ENCODE measurements at regions not wholly inside any gene's neighbourhood (a gene's known extent, or its start where the extent isn't known, plus 50 kb on each side); places are given as distances from the start of the nearest gene placed in this dataset.

DNA sequence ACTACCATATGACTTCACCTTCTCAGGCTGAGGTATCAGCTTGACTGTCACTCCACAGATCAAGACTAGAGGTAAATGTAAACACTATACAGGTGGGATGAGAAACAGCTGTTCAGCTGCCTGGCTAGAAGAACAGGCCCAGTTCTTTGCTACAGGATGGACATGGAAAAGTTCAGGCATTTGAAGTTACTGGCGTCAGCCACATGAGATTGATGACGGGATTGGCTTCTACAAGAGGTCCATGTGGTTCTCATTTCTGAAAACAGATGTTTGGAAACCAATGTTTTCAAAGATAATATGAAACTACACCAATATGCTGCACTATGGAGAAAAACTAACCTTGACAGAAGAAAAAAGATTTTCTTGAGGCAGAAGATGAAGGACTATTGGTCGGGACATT lies 324.1 kb downstream of the CDH10 start (continued):
- TF ChIP-seq, protein P1, sequence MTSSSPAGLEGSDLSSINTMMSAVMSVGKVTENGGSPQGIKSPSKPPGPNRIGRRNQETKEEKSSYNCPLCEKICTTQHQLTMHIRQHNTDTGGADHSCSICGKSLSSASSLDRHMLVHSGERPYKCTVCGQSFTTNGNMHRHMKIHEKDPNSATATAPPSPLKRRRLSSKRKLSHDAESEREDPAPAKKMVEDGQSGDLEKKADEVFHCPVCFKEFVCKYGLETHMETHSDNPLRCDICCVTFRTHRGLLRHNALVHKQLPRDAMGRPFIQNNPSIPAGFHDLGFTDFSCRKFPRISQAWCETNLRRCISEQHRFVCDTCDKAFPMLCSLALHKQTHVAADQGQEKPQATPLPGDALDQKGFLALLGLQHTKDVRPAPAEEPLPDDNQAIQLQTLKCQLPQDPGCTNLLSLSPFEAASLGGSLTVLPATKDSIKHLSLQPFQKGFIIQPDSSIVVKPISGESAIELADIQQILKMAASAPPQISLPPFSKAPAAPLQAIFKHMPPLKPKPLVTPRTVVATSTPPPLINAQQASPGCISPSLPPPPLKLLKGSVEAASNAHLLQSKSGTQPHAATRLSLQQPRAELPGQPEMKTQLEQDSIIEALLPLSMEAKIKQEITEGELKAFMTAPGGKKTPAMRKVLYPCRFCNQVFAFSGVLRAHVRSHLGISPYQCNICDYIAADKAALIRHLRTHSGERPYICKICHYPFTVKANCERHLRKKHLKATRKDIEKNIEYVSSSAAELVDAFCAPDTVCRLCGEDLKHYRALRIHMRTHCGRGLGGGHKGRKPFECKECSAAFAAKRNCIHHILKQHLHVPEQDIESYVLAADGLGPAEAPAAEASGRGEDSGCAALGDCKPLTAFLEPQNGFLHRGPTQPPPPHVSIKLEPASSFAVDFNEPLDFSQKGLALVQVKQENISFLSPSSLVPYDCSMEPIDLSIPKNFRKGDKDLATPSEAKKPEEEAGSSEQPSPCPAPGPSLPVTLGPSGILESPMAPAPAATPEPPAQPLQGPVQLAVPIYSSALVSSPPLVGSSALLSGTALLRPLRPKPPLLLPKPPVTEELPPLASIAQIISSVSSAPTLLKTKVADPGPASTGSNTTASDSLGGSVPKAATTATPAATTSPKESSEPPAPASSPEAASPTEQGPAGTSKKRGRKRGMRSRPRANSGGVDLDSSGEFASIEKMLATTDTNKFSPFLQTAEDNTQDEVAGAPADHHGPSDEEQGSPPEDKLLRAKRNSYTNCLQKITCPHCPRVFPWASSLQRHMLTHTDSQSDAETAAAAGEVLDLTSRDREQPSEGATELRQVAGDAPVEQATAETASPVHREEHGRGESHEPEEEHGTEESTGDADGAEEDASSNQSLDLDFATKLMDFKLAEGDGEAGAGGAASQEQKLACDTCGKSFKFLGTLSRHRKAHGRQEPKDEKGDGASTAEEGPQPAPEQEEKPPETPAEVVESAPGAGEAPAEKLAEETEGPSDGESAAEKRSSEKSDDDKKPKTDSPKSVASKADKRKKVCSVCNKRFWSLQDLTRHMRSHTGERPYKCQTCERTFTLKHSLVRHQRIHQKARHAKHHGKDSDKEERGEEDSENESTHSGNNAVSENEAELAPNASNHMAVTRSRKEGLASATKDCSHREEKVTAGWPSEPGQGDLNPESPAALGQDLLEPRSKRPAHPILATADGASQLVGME (CRISPR knock-in tag; IDR thresholded peaks at IDR 0.05): no peak
- TF ChIP-seq DACH1 (IDR thresholded peaks at IDR 0.05; ENCODE audit: partially characterized antibody): no peak

- BruUV-seq (replicated peaks): no TSS peak
- intact Hi-C loops (cut with micrococcal nuclease): no loop called here
- Histone ChIP-seq H4K20me1 (replicated peaks; ENCODE audit: control insufficient read depth, insufficient read depth, low read length) (no peaks in the 10 kb centered on the region), H3K36me3 (ENCODE audit: control insufficient read depth, insufficient read depth, low read length) (no peaks in the 10 kb centered on the region), H3K79me2 (ENCODE audit: control insufficient read depth, insufficient read depth, low read length) (no peaks in the 10 kb centered on the region), H3K9me1 (ENCODE audit: control insufficient read depth, insufficient read depth, low read length) (no peaks in the 10 kb centered on the region), H3K27me3 (ENCODE audit: control insufficient read depth in 2 of 2, insufficient read depth in 2 of 2, low read length in 2 of 2) (no peaks in the 10 kb centered on the region), H3K4me3 (no peak overlapping the region), H3K4me1 (replicated peaks in 1 of 2; ENCODE audit: control insufficient read depth in 2 of 2, insufficient read depth in 2 of 2, low read length in 2 of 2) (no peaks in the 10 kb centered on the region), H2AFZ (ENCODE audit: low read depth, low read length) (no peak overlapping the region), H3K9ac (ENCODE audit: insufficient read depth in 1 of 2, low read depth in 2 of 2, low read length in 2 of 2) (no peak overlapping the region), H3K27ac (ENCODE audit: extremely low read depth, low read depth, low read length) (no peak overlapping the region), H3K4me2 (ENCODE audit: insufficient read depth, low read length) (no peak overlapping the region), H3K9me3 (replicated peaks; ENCODE audit: control insufficient read depth, insufficient read depth, low read depth, low read length) (no peaks in the 10 kb centered on the region; the same call in 1 of the 2 replicates)
- ChIA-PET POLR2A (no interaction called here), CTCF (ENCODE audit: low intra/inter-chr PET ratio) (no interaction called here)
- FAIRE-seq: no peak
- in situ Hi-C loops (cut with MboI): no loop called here
- WGBS (ENCODE audit: insufficient coverage, low coverage, missing lambda C conversion rate): 0% methylated on average over 1 of the region's 1 CpG
- no peak for ATAC-seq
- DNase-seq (ENCODE audit: extremely low read depth in 1 of 4, low spot score in 3 of 4): no peak
- no peak for TF ChIP-seq COPS2 (conservative IDR thresholded peaks at IDR 0.05)
- no peak for TF ChIP-seq E2F6 (IDR thresholded peaks at IDR 0.05; ENCODE audit: borderline replicate concordance in 1 of 2, extremely low read depth in 1 of 2, insufficient read depth in 1 of 2, insufficient read length in 1 of 2, low read depth in 1 of 2, low read length in 1 of 2, poor library complexity in 1 of 2, severe bottlenecking in 1 of 2)
- TF ChIP-seq CBX8 (IDR thresholded peaks at IDR 0.05; ENCODE audit: borderline replicate concordance, extremely low read depth, low read depth, low read length, poor library complexity, severe bottlenecking): no peak
- TF ChIP-seq CHCHD3 (CRISPR knock-in tag; IDR thresholded peaks at IDR 0.05): no peak
- TF ChIP-seq USF1 (CRISPR knock-in tag; IDR thresholded peaks at IDR 0.05): no peak
- TF ChIP-seq, protein P2, sequence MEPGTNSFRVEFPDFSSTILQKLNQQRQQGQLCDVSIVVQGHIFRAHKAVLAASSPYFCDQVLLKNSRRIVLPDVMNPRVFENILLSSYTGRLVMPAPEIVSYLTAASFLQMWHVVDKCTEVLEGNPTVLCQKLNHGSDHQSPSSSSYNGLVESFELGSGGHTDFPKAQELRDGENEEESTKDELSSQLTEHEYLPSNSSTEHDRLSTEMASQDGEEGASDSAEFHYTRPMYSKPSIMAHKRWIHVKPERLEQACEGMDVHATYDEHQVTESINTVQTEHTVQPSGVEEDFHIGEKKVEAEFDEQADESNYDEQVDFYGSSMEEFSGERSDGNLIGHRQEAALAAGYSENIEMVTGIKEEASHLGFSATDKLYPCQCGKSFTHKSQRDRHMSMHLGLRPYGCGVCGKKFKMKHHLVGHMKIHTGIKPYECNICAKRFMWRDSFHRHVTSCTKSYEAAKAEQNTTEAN (CRISPR knock-in tag; IDR thresholded peaks at IDR 0.05): no peak
- TF ChIP-seq ZNF445 (CRISPR knock-in tag; IDR thresholded peaks at IDR 0.05; ENCODE audit: low read depth): no peak
Measured at GRCh38 chr5:24325306-24325832, 319.4 kb downstream of the CDH10 start.
